Mucosa of descending colon (tissue), 3 donors: ENCODE measurements at regions not wholly inside any gene's neighbourhood (a gene's known extent, or its start where the extent isn't known, plus 50 kb on each side); places are given as distances from the start of the nearest gene placed in this dataset.

Experiments used
- ATAC-seq: fragments of 200-7000 bp; cut with Tn5 transposase; one replicate; pipeline ENCODE4 v1.9.1; 2020; ENCODE audit warnings: mild to moderate bottlenecking, moderate library complexity
- DNase-seq, 3 donors: peaks; one replicate each; pipeline ENCODE4 v3.0.0-alpha.2; 2020
- H3K36me3 ChIP-seq: fragments of 200-600 bp; one replicate; pipeline ENCODE4 v1.8.0; 2021; ENCODE audit warnings: low read depth, mild to moderate bottlenecking
- H3K4me1 ChIP-seq: fragments of 200-600 bp; one replicate; pipeline ENCODE4 v1.8.0; 2021; ENCODE audit warnings: low read depth, mild to moderate bottlenecking
- H3K4me3 ChIP-seq: fragments of 200-600 bp; one replicate; pipeline ENCODE4 v1.8.0; 2021; ENCODE audit warnings: mild to moderate bottlenecking
- H3K9me3 ChIP-seq: fragments of 200-600 bp; one replicate; pipeline ENCODE4 v1.8.0; 2021; ENCODE audit warnings: mild to moderate bottlenecking
- intact Hi-C, 2 donors: fragments of 100-400 bp; cut with DNase I in 1 of 2; cut with micrococcal nuclease in 1 of 2; formaldehyde crosslinking; loops; one replicate each; pipeline versions ENCODE4 v1.11.0 to v1.11.1; 2022; cut with DNase I, micrococcal nuclease
- TF ChIP-seq, protein P1 (sequence below): fragments of 200-600 bp; IDR thresholded peaks from one replicate; pipeline ENCODE4 v1.8.0; 2022; ENCODE audit warnings: antibody characterized with exemption, mild to moderate bottlenecking
- donor health status: DM: no; HTN: no; CAD: no; lungs with moderate emphysema.
- donor health status: DM: no; HTN: no; CAD: no.
- donor health status: DM: no; HTN: yes; CAD: no.

DNA sequence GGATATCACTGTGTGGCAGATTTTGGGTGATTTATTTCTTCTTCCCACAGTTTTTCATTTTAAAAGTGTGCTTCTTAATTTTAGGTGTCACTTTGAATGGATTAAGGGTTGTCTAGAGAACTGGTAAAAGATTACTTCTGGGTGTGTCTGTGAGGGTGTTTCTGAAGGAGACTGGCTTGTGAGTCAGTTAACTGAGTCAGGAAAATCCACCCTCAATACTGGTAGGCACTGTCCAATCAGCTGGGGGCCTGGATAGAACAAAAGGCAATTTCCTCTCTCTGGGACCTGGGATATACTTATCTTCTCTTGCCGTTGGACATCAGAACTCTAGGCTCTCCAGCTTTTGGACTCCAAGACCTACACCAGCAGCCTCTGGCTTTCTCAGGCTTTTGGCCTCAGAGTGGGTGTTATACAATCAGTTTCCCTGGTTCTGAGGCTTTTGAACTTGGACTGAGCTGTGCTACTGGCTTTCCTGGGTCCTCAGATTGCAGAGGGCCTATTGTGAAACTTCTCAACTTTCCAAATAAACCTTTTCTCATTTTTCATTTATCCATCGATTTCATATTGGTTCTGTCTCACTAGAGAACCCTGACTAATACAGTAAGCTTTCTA, 413.1 kb downstream of the GBA3 start:
- ATAC-seq (no peak), DNase-seq (no peak)
- no peaks in the 10 kb centered on the region for H3K4me1 ChIP-seq
- intact Hi-C loops, result no loop called here
- no peak overlapping the region for H3K4me3 ChIP-seq
- no peaks in the 10 kb centered on the region for H3K36me3 ChIP-seq
- TF ChIP-seq, protein P1, sequence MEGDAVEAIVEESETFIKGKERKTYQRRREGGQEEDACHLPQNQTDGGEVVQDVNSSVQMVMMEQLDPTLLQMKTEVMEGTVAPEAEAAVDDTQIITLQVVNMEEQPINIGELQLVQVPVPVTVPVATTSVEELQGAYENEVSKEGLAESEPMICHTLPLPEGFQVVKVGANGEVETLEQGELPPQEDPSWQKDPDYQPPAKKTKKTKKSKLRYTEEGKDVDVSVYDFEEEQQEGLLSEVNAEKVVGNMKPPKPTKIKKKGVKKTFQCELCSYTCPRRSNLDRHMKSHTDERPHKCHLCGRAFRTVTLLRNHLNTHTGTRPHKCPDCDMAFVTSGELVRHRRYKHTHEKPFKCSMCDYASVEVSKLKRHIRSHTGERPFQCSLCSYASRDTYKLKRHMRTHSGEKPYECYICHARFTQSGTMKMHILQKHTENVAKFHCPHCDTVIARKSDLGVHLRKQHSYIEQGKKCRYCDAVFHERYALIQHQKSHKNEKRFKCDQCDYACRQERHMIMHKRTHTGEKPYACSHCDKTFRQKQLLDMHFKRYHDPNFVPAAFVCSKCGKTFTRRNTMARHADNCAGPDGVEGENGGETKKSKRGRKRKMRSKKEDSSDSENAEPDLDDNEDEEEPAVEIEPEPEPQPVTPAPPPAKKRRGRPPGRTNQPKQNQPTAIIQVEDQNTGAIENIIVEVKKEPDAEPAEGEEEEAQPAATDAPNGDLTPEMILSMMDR, result no peak
- H3K9me3 ChIP-seq, result no peaks in the 10 kb centered on the region

DNA sequence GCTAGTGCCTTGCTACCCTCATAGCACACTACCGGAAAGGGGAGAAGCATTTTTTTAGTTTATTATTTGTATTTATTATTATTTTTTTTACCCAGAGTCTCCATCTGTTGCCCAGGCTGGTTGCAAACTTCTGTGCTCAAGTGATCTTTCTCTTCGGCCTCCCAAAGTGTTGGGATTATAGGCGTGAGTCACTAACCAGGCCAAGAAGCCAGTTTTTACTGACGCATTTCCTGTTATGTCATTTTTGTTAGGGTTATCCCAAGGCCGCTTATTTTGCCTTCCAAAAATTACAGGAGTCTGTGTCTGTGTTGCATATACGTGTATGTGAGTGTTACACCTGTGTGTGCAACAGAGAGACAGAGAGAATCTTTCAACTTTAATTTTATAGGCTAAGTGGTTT, 404.5 kb downstream of the GBA3 start:
- H3K4me1 ChIP-seq, result no peaks in the 10 kb centered on the region
- DNase-seq (no peak), ATAC-seq (no peak)
- TF ChIP-seq, protein P1, result no peak
- no peak overlapping the region for H3K4me3 ChIP-seq
- no peaks in the 10 kb centered on the region for H3K36me3 ChIP-seq
- peaks cover 12% of the 10 kb centered on the region for H3K9me3 ChIP-seq
- intact Hi-C loops, result no loop called here

GRCh38 chr4:23091711-23092110, 399.0 kb downstream of the GBA3 start:
- intact Hi-C loops, result no loop called here
- ATAC-seq, result no peak
- H3K4me3 ChIP-seq, result no peak overlapping the region

DNA sequence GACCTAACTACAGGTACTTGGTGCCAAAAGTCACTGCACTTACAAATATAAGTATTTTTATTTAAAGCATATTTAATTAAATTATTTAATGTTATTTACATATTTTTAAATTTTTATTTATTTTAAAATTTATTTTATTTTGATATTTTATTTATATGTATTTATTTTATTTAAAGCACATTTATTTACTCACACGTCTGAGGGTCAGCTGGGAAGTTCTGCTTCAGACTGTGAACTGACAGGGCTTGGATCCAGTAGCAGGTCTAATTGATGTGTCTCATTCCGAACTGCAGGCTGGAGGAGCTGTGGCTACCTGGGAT, 392.5 kb downstream of the GBA3 start:
- Histone ChIP-seq H3K9me3 (peaks cover 6% of the 10 kb centered on the region), H3K4me1 (no peaks in the 10 kb centered on the region), H3K4me3 (no peak overlapping the region), H3K36me3 (no peaks in the 10 kb centered on the region)
- no peak for DNase-seq
- intact Hi-C loops, result no loop called here
- TF ChIP-seq, protein P1, result no peak
- ATAC-seq, result no peak

More at GRCh38 chr4:23091711-23092110, 399.0 kb downstream of the GBA3 start:
- Histone ChIP-seq H3K4me1 (no peaks in the 10 kb centered on the region), H3K36me3 (no peaks in the 10 kb centered on the region), H3K9me3 (peaks cover 12% of the 10 kb centered on the region)
- no peak for DNase-seq
- TF ChIP-seq, protein P1, result no peak

DNA sequence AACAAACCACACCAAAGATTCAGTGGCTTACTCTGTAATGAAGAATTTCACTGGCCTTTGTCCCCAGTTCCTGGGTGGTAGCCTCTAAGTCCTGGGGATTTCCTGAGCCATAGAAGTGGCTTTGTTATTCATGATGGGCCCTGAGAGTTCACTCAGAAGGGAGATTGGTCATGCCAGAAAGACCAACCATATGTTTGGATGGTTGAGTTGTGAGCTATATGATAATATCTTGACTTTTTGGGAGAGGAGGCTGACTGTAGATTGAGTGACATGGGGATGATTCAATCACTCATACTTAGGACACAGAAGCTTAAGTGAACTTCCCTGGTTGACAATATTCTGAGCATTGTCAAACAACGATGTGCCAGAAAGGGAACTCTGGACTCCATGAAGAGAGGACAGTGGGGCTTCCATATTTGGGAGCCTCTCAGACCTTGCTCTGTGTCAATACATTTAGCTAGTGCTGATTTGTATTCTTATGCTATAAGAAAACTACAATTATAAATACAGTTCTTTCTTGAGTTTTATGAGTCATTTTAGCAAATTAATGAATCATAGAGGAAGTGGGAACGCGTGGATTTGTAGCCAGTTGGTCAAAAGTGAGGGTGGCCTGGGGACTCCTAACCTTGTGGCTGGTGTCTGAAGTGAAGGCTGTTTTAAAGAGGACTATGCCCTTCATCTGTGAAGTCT, 392.0 kb downstream of the GBA3 start:
- Histone ChIP-seq H3K9me3 (peaks cover 11% of the 10 kb centered on the region), H3K36me3 (no peaks in the 10 kb centered on the region), H3K4me1 (no peaks in the 10 kb centered on the region), H3K4me3 (no peak overlapping the region)
- TF ChIP-seq, protein P1, result no peak
- intact Hi-C loops, result no loop called here
- ATAC-seq (no peak), DNase-seq (no peak)
